ENCODE measurements at regions not wholly inside any gene's neighbourhood (a gene's known extent, or its start where the extent isn't known, plus 50 kb on each side); places are given as distances from the start of the nearest gene placed in this dataset.

GRCh38 chr1:4089421-4090175, 189.5 kb upstream of the C1orf174 start:
- no peaks in the 10 kb centered on the region for H3K27me3 ChIP-seq (ENCODE audit: control insufficient read depth, insufficient read depth, low read length)
- H3K27ac ChIP-seq = no peak overlapping the region
- H3K4me2 ChIP-seq (ENCODE audit: low read length) = no peak overlapping the region
- no peaks in the 10 kb centered on the region for H3K79me2 ChIP-seq
- no peaks in the 10 kb centered on the region for H3K9me3 ChIP-seq (ENCODE audit: control insufficient read depth, low read length)
- H3K9ac ChIP-seq = no peak overlapping the region
- H3K36me3 ChIP-seq (ENCODE audit: control insufficient read depth, insufficient read depth, low read length) = no peaks in the 10 kb centered on the region
- no peak overlapping the region for H3K4me3 ChIP-seq (ENCODE audit: low read depth, low read length)
- H3K4me1 ChIP-seq = no peaks in the 10 kb centered on the region
- H2AFZ ChIP-seq = no peak overlapping the region
- no peak for TF ChIP-seq CTCF (IDR thresholded peaks at IDR 0.05)

- Histone ChIP-seq H3K4me1 (no peaks in the 10 kb centered on the region), H3K27me3 (ENCODE audit: control insufficient read depth, insufficient read depth, low read length) (no peaks in the 10 kb centered on the region), H3K4me2 (ENCODE audit: low read length) (no peak overlapping the region), H3K36me3 (ENCODE audit: control insufficient read depth, insufficient read depth, low read length) (no peaks in the 10 kb centered on the region), H3K79me2 (no peaks in the 10 kb centered on the region), H3K27ac (no peak overlapping the region), H3K4me3 (ENCODE audit: low read depth, low read length) (no peak overlapping the region), H3K9ac (no peak overlapping the region), H2AFZ (no peak overlapping the region), H3K9me3 (ENCODE audit: control insufficient read depth, low read length) (no peaks in the 10 kb centered on the region)
- TF ChIP-seq CTCF (IDR thresholded peaks at IDR 0.05) = no peak
Measured at GRCh38 chr1:4090556-4090955, 190.5 kb upstream of the C1orf174 start.

GRCh38 chr1:4090976-4091660, 191.0 kb upstream of the C1orf174 start:
- H3K9ac ChIP-seq = no peak overlapping the region
- H3K4me3 ChIP-seq (ENCODE audit: low read depth, low read length) = no peak overlapping the region

GRCh38 chr1:4091996-4092395, 191.9 kb upstream of the C1orf174 start:
- TF ChIP-seq CTCF (IDR thresholded peaks at IDR 0.05) = no peak
- Histone ChIP-seq H3K36me3 (ENCODE audit: control insufficient read depth, insufficient read depth, low read length) (no peaks in the 10 kb centered on the region), H3K4me1 (no peaks in the 10 kb centered on the region), H3K9ac (no peak overlapping the region), H3K27ac (no peak overlapping the region), H3K9me3 (ENCODE audit: control insufficient read depth, low read length) (no peaks in the 10 kb centered on the region), H3K79me2 (no peaks in the 10 kb centered on the region), H3K4me3 (ENCODE audit: low read depth, low read length) (no peak overlapping the region), H3K27me3 (ENCODE audit: control insufficient read depth, insufficient read depth, low read length) (no peaks in the 10 kb centered on the region), H3K4me2 (ENCODE audit: low read length) (no peak overlapping the region), H2AFZ (no peak overlapping the region)

More at GRCh38 chr1:4090976-4091660, 191.0 kb upstream of the C1orf174 start:
- TF ChIP-seq CTCF (IDR thresholded peaks at IDR 0.05) = no peak
- Histone ChIP-seq H3K27me3 (ENCODE audit: control insufficient read depth, insufficient read depth, low read length) (no peaks in the 10 kb centered on the region), H3K4me2 (ENCODE audit: low read length) (no peak overlapping the region), H2AFZ (no peak overlapping the region), H3K4me1 (no peaks in the 10 kb centered on the region), H3K9me3 (ENCODE audit: control insufficient read depth, low read length) (no peaks in the 10 kb centered on the region), H3K27ac (no peak overlapping the region), H3K79me2 (no peaks in the 10 kb centered on the region), H3K36me3 (ENCODE audit: control insufficient read depth, insufficient read depth, low read length) (no peaks in the 10 kb centered on the region)

Measured in parathyroid adenoma (tissue), 2 donors.